Trophoblast cell (in vitro differentiated cells and primary cell): ENCODE measurements at regions not wholly inside any gene's neighbourhood (a gene's known extent, or its start where the extent isn't known, plus 50 kb on each side); places are given as distances from the start of the nearest gene placed in this dataset.

ENCODE experiments used
- DNase-seq, 2 donors: peaks; one replicate each; pipeline ENCODE4 v3.0.0-alpha.2; 2016
- H2AFZ ChIP-seq: 2 replicates; pipeline ENCODE4 v1.6.1; 2013; ENCODE audit warnings: low read length, moderate library complexity, mild to moderate bottlenecking; ENCODE audit not compliant: insufficient read depth, poor library complexity
- H2AK5ac ChIP-seq: 2 replicates; pipeline ENCODE4 v1.6.1; 2013; ENCODE audit warnings: mild to moderate bottlenecking, low read length
- H2BK120ac ChIP-seq: 2 replicates; pipeline ENCODE4 v1.6.1; 2013; ENCODE audit warnings: low read length, mild to moderate bottlenecking, moderate library complexity; ENCODE audit not compliant: insufficient read depth, poor library complexity
- H2BK12ac ChIP-seq: 2 replicates; pipeline ENCODE4 v1.6.1; 2013; ENCODE audit warnings: mild to moderate bottlenecking, low read length, moderate library complexity
- H2BK5ac ChIP-seq: 2 replicates; pipeline ENCODE4 v1.6.1; 2013; ENCODE audit warnings: low read length, low read depth, moderate library complexity, mild to moderate bottlenecking; ENCODE audit not compliant: poor library complexity
- H3K14ac ChIP-seq: 2 replicates; pipeline ENCODE4 v1.6.1; 2013; ENCODE audit warnings: mild to moderate bottlenecking, low read length
- H3K18ac ChIP-seq: 2 replicates; pipeline ENCODE4 v1.6.1; 2013; ENCODE audit warnings: mild to moderate bottlenecking, low read length
- H3K23ac ChIP-seq: 2 replicates; pipeline ENCODE4 v1.6.1; 2013; ENCODE audit warnings: low read length
- H3K27ac ChIP-seq: 2 replicates; pipeline ENCODE4 v1.5.1; 2013; ENCODE audit warnings: low read depth, mild to moderate bottlenecking, inconsistent platforms, low read length, moderate library complexity
- H3K27me3 ChIP-seq: 2 replicates; pipeline ENCODE4 v1.6.1; 2013; ENCODE audit warnings: inconsistent platforms, mild to moderate bottlenecking, low read length, moderate library complexity; ENCODE audit not compliant: insufficient read depth
- H3K36me3 ChIP-seq, 2 experiments: 1 replicate in 1 of 2; 2 replicates in 1 of 2; pipeline ENCODE4 v1.6.1; 2013; ENCODE audit warnings: low read length in 2 of 2, mild to moderate bottlenecking in 2 of 2, moderate library complexity in 1 of 2; ENCODE audit not compliant: insufficient read depth in 2 of 2, control insufficient read depth in 1 of 2
- H3K4ac ChIP-seq: 2 replicates; pipeline ENCODE4 v1.6.1; 2013; ENCODE audit warnings: low read depth, mild to moderate bottlenecking, low read length, moderate library complexity
- H3K4me1 ChIP-seq, 2 experiments: 1 replicate in 1 of 2; 2 replicates in 1 of 2; pipeline ENCODE4 v1.6.1; 2013; ENCODE audit warnings: low read length in 2 of 2, mild to moderate bottlenecking in 2 of 2, moderate library complexity in 1 of 2; ENCODE audit not compliant: insufficient read depth in 2 of 2, control insufficient read depth in 1 of 2
- H3K4me2 ChIP-seq: 2 replicates; pipeline ENCODE4 v1.6.1; 2013; ENCODE audit warnings: inconsistent platforms, mild to moderate bottlenecking, low read length, moderate library complexity
- H3K4me3 ChIP-seq: 2 replicates; pipeline ENCODE4 v1.5.1; 2013; ENCODE audit warnings: mild to moderate bottlenecking, low read depth, low read length, inconsistent platforms
- H3K79me1 ChIP-seq: one replicate; pipeline ENCODE4 v1.6.1; 2013; ENCODE audit warnings: low read length
- H3K79me2 ChIP-seq: 2 replicates; pipeline ENCODE4 v1.6.1; 2013; ENCODE audit warnings: low read length, mild to moderate bottlenecking; ENCODE audit not compliant: control insufficient read depth, insufficient read depth, poor library complexity
- H3K9ac ChIP-seq: 2 replicates; pipeline ENCODE4 v1.6.1; 2013; ENCODE audit warnings: mild to moderate bottlenecking, low read length
- H3K9me3 ChIP-seq: 2 replicates; pipeline ENCODE4 v1.6.1; 2013; ENCODE audit warnings: low read depth, mild to moderate bottlenecking, control low read depth, inconsistent platforms, low read length; ENCODE audit not compliant: insufficient read depth
- H4K12ac ChIP-seq: 2 replicates; pipeline ENCODE4 v1.6.1; 2013; ENCODE audit warnings: low read depth, mild to moderate bottlenecking, low read length, moderate library complexity
- H4K8ac ChIP-seq: 2 replicates; pipeline ENCODE4 v1.6.1; 2013; ENCODE audit warnings: low read depth, mild to moderate bottlenecking, low read length, moderate library complexity
- H4K91ac ChIP-seq: one replicate; pipeline ENCODE4 v1.6.1; 2013; ENCODE audit warnings: low read depth, mild to moderate bottlenecking, low read length, moderate library complexity
- WGBS: extraction: QIAGEN DNeasy Blood & Tissue Kit; methylation state at CpG from one replicate; pipeline ENCODE4 v1.1.7; 2013; ENCODE audit warnings: missing lambda C conversion rate; ENCODE audit not compliant: insufficient read length, insufficient coverage; ENCODE audit errors: extremely low coverage; 5-methylcytosine and 5-hydroxymethylcytosine counted together

- Histone ChIP-seq H3K23ac (no peak overlapping the region), H3K79me1 (no peaks in the 10 kb centered on the region), H4K8ac (no peak overlapping the region), H2AFZ (no peak overlapping the region), H2AK5ac (no peak overlapping the region), H3K9ac (no peak overlapping the region), H3K36me3 (no peaks in the 10 kb centered on the region), H3K4me2 (no peak overlapping the region), H3K14ac (no peak overlapping the region), H2BK12ac (no peak overlapping the region), H3K4ac (no peak overlapping the region), H3K27ac (no peak overlapping the region), H3K79me2 (no peaks in the 10 kb centered on the region), H3K4me3 (no peak overlapping the region), H3K9me3 (no peaks in the 10 kb centered on the region), H3K4me1 (no peaks in the 10 kb centered on the region), H3K18ac (no peak overlapping the region), H2BK120ac (no peak overlapping the region), H4K12ac (no peak overlapping the region), H3K27me3 (no peaks in the 10 kb centered on the region), H2BK5ac (no peak overlapping the region), H4K91ac (no peak overlapping the region)
- peak in 1 of 2 donors; percentile 8 for DNase-seq
- no CpG with 5 or more reads among the region's 4 CpGs for WGBS
Measured at GRCh38 chr5:89303033-89303480, 420.1 kb upstream of the MEF2C start.

DNA sequence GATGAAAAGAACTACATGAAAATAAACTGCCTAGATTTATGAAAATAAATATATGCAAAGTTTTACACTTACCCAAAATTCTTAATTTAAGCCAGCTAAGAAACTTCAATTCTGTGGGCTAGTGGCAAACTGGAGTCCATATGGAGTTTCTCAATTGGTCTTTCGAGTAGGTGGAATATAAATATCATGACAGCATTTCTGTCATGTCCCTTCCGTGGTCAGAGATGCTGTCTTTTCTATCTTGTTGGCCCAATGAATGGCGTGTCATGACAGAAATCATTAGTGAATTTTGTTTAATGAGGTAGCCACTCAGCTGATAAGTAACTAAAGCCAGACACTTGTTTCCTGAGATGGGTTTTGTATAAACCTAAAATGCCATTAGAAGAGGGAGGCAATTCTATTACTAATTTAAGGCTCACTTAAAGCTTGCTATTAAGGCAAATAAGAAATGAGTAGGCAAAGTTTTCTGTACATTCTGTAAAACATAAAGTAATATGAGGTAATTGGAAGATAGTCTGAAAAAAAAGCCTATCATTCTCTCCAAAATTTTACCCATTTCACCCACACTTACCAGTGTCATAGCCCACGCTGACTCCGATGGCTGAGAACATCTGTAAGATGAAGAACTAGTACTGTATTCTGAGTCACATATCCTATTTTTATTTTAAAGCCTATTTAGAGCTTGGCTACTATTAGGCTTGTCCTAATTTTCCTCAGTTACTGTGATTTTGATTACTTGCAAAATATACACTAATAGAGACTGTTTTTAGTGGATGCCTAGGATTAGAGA is 419.3 kb upstream of the MEF2C start:
- no peak overlapping the region for H3K4me3 ChIP-seq
- H3K4me2 ChIP-seq = no peak overlapping the region
- H3K79me1 ChIP-seq = no peaks in the 10 kb centered on the region

GRCh38 chr5:89301321-89302025 is 418.5 kb upstream of the MEF2C start:
- Histone ChIP-seq H3K4me1 (no peaks in the 10 kb centered on the region), H3K27me3 (no peaks in the 10 kb centered on the region), H3K79me2 (no peaks in the 10 kb centered on the region), H3K23ac (no peak overlapping the region), H4K8ac (no peak overlapping the region), H2BK5ac (no peak overlapping the region), H3K27ac (no peak overlapping the region), H3K18ac (no peak overlapping the region), H4K12ac (no peak overlapping the region), H3K79me1 (no peaks in the 10 kb centered on the region), H3K36me3 (no peaks in the 10 kb centered on the region), H3K4me2 (no peak overlapping the region), H2AK5ac (no peak overlapping the region), H3K9me3 (no peaks in the 10 kb centered on the region), H3K9ac (no peak overlapping the region), H3K14ac (no peak overlapping the region), H2BK12ac (no peak overlapping the region), H2BK120ac (no peak overlapping the region), H3K4me3 (no peak overlapping the region), H2AFZ (no peak overlapping the region), H3K4ac (no peak overlapping the region), H4K91ac (no peak overlapping the region)
- WGBS = no CpG with 5 or more reads among the region's 6 CpGs
- no peak for DNase-seq

More for the DNA sequence above, 419.3 kb upstream of the MEF2C start:
- no peak overlapping the region for H2BK5ac ChIP-seq
- no peak for DNase-seq
- H4K12ac ChIP-seq = no peak overlapping the region
- H3K36me3 ChIP-seq = no peaks in the 10 kb centered on the region
- no peak overlapping the region for H2BK120ac ChIP-seq
- H2BK12ac ChIP-seq = no peak overlapping the region
- no peak overlapping the region for H3K9ac ChIP-seq
- no peak overlapping the region for H2AFZ ChIP-seq
- no peaks in the 10 kb centered on the region for H3K27me3 ChIP-seq
- H3K27ac ChIP-seq = no peak overlapping the region
- H3K18ac ChIP-seq = no peak overlapping the region
- H3K23ac ChIP-seq = no peak overlapping the region
- H3K14ac ChIP-seq = no peak overlapping the region
- no peak overlapping the region for H2AK5ac ChIP-seq
- no peaks in the 10 kb centered on the region for H3K9me3 ChIP-seq
- no peak overlapping the region for H4K8ac ChIP-seq
- H3K79me2 ChIP-seq = no peaks in the 10 kb centered on the region
- H3K4ac ChIP-seq = no peak overlapping the region
- H4K91ac ChIP-seq = no peak overlapping the region
- H3K4me1 ChIP-seq = no peaks in the 10 kb centered on the region
- no CpG with 5 or more reads among the region's 5 CpGs for WGBS

- Histone ChIP-seq H2BK120ac (no peak overlapping the region), H2BK12ac (no peak overlapping the region), H3K9me3 (no peaks in the 10 kb centered on the region), H3K14ac (no peak overlapping the region), H3K4me1 (no peaks in the 10 kb centered on the region), H4K8ac (no peak overlapping the region), H3K27me3 (no peaks in the 10 kb centered on the region), H3K36me3 (no peaks in the 10 kb centered on the region), H3K79me1 (no peaks in the 10 kb centered on the region), H4K12ac (no peak overlapping the region), H2BK5ac (no peak overlapping the region), H3K4ac (no peak overlapping the region), H3K4me2 (no peak overlapping the region), H3K23ac (no peak overlapping the region), H3K79me2 (no peaks in the 10 kb centered on the region), H3K18ac (no peak overlapping the region), H3K9ac (no peak overlapping the region), H4K91ac (no peak overlapping the region), H3K4me3 (no peak overlapping the region), H2AFZ (no peak overlapping the region), H2AK5ac (no peak overlapping the region), H3K27ac (no peak overlapping the region)
- DNase-seq = no peak
- WGBS = no CpG with 5 or more reads among the region's 2 CpGs
Measured at GRCh38 chr5:89300426-89300970, 417.5 kb upstream of the MEF2C start.
